Cardiac muscle cell (in vitro differentiated cells and primary cell): ENCODE measurements at regions not wholly inside any gene's neighbourhood (a gene's known extent, or its start where the extent isn't known, plus 50 kb on each side); places are given as distances from the start of the nearest gene placed in this dataset.

ENCODE experiments used
- DNase-seq, 2 donors: peaks; one replicate each; pipeline versions ENCODE4 v3.0.0 to v3.0.0-alpha.2; 2010 to 2017; ENCODE audit warnings: low read depth in 1 of 2, low spot score in 1 of 2
- H3K27ac ChIP-seq: fragments of 200-600 bp; sonication (generic); 2 replicates; pipeline ENCODE4 v1.5.1; 2016
- H3K27me3 ChIP-seq: fragments of 200-600 bp; sonication (generic); 2 replicates; pipeline ENCODE4 v1.6.0; 2016; ENCODE audit warnings: control low read depth
- H3K36me3 ChIP-seq: fragments of 200-600 bp; sonication (generic); 2 replicates; pipeline ENCODE4 v1.5.1; 2016; ENCODE audit warnings: control low read depth
- H3K4me1 ChIP-seq: fragments of 200-600 bp; sonication (generic); 2 replicates; pipeline ENCODE4 v1.8.1; 2017; ENCODE audit warnings: low read depth, mild to moderate bottlenecking, mixed run types
- H3K4me3 ChIP-seq: fragments of 200-600 bp; sonication (generic); 2 replicates; pipeline ENCODE4 v1.5.1; 2016; ENCODE audit warnings: mild to moderate bottlenecking
- H3K9me3 ChIP-seq: fragments of 200-600 bp; sonication (generic); 2 replicates; pipeline ENCODE4 v1.5.1; 2017; ENCODE audit warnings: low read depth, mild to moderate bottlenecking, control low read depth
- CTCF ChIP-seq: IDR thresholded peaks from 2 replicates; pipeline ENCODE4 v1.5.1; 2012; ENCODE audit warnings: low read depth, mild to moderate bottlenecking, low read length

GRCh38 chr1:4262665-4263064 is 362.6 kb upstream of the C1orf174 start:
- TF ChIP-seq CTCF, result no peak
- no peak overlapping the region for H3K4me3 ChIP-seq
- H3K36me3 ChIP-seq, result no peaks in the 10 kb centered on the region
- H3K27me3 ChIP-seq, result no peaks in the 10 kb centered on the region
- H3K9me3 ChIP-seq, result no peaks in the 10 kb centered on the region
- no peak for DNase-seq
- no peaks in the 10 kb centered on the region for H3K4me1 ChIP-seq
- H3K27ac ChIP-seq, result no peak overlapping the region

GRCh38 chr1:4263699-4264098 is 363.6 kb upstream of the C1orf174 start:
- H3K4me1 ChIP-seq, result no peaks in the 10 kb centered on the region
- H3K4me3 ChIP-seq, result no peak overlapping the region
- H3K36me3 ChIP-seq, result no peaks in the 10 kb centered on the region
- no peak overlapping the region for H3K27ac ChIP-seq
- TF ChIP-seq CTCF, result no peak
- DNase-seq, result no peak
- H3K27me3 ChIP-seq, result no peaks in the 10 kb centered on the region
- no peaks in the 10 kb centered on the region for H3K9me3 ChIP-seq

- no peak for DNase-seq
- no peaks in the 10 kb centered on the region for H3K4me1 ChIP-seq
- no peaks in the 10 kb centered on the region for H3K27me3 ChIP-seq
- H3K36me3 ChIP-seq, result no peaks in the 10 kb centered on the region
- H3K9me3 ChIP-seq, result no peaks in the 10 kb centered on the region
- no peak overlapping the region for H3K4me3 ChIP-seq
- no peak for TF ChIP-seq CTCF
- H3K27ac ChIP-seq, result no peak overlapping the region
Measured at GRCh38 chr1:4265836-4266235, 365.8 kb upstream of the C1orf174 start.

- TF ChIP-seq CTCF, result no peak
- Histone ChIP-seq H3K4me3 (no peak overlapping the region), H3K4me1 (no peaks in the 10 kb centered on the region), H3K9me3 (no peaks in the 10 kb centered on the region), H3K27ac (no peak overlapping the region), H3K27me3 (no peaks in the 10 kb centered on the region), H3K36me3 (no peaks in the 10 kb centered on the region)
- DNase-seq, result no peak
Measured at GRCh38 chr1:4267381-4268261, 367.5 kb upstream of the C1orf174 start.

GRCh38 chr1:4268262-4268888 is 368.3 kb upstream of the C1orf174 start:
- TF ChIP-seq CTCF, result no peak
- Histone ChIP-seq H3K27me3 (no peaks in the 10 kb centered on the region), H3K4me1 (no peaks in the 10 kb centered on the region), H3K4me3 (no peak overlapping the region), H3K36me3 (no peaks in the 10 kb centered on the region), H3K9me3 (no peaks in the 10 kb centered on the region), H3K27ac (no peak overlapping the region)
- no peak for DNase-seq
